ENCODE measurements at regions not wholly inside any gene's neighbourhood (a gene's known extent, or its start where the extent isn't known, plus 50 kb on each side); places are given as distances from the start of the nearest gene placed in this dataset.
A peak's percentile ranks its signal among the peaks of the same experiment; 100 is the strongest.

DNA sequence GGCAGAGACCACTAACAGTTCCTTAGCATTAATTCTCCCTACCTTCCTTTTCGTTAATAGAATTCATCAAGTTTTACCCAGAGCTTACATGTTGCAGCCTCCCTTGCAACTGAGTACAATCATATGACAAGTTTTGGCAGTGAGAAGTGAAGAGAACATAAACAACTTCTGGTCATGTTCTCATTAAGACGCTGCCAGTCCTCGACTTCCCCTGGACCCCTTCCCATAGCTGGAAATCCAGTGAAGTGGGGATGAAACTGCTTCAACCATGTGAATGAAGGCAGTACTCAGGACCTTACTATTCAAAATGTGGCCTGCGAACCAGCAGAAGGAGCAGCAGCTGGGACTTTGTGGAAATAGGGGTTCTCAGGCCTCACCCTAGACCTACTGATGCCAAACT lies 133.9 kb downstream of the SPTSSA start:
- Histone ChIP-seq H3K9me3 (ENCODE audit: severe bottlenecking) (no peaks in the 10 kb centered on the region), H3K4me3 (ENCODE audit: low read depth, low read length) (no peak overlapping the region), H3K27ac (no peak overlapping the region), H3K36me3 (no peaks in the 10 kb centered on the region), H3K27me3 (ENCODE audit: insufficient read depth, low read depth, severe bottlenecking) (no peaks in the 10 kb centered on the region)
- TF ChIP-seq, protein P1, sequence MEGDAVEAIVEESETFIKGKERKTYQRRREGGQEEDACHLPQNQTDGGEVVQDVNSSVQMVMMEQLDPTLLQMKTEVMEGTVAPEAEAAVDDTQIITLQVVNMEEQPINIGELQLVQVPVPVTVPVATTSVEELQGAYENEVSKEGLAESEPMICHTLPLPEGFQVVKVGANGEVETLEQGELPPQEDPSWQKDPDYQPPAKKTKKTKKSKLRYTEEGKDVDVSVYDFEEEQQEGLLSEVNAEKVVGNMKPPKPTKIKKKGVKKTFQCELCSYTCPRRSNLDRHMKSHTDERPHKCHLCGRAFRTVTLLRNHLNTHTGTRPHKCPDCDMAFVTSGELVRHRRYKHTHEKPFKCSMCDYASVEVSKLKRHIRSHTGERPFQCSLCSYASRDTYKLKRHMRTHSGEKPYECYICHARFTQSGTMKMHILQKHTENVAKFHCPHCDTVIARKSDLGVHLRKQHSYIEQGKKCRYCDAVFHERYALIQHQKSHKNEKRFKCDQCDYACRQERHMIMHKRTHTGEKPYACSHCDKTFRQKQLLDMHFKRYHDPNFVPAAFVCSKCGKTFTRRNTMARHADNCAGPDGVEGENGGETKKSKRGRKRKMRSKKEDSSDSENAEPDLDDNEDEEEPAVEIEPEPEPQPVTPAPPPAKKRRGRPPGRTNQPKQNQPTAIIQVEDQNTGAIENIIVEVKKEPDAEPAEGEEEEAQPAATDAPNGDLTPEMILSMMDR (IDR thresholded peaks at IDR 0.05; ENCODE audit: low read depth, low read length): no peak
- no peak for DNase-seq

- H3K27ac ChIP-seq: no peak overlapping the region
- TF ChIP-seq, protein P1 (IDR thresholded peaks at IDR 0.05; ENCODE audit: low read depth, low read length): no peak
- H3K36me3 ChIP-seq: no peaks in the 10 kb centered on the region
- H3K27me3 ChIP-seq (ENCODE audit: insufficient read depth, low read depth, severe bottlenecking): no peaks in the 10 kb centered on the region
- no peaks in the 10 kb centered on the region for H3K9me3 ChIP-seq (ENCODE audit: severe bottlenecking)
- no peak overlapping the region for H3K4me3 ChIP-seq (ENCODE audit: low read depth, low read length)
- DNase-seq: no peak
Measured at GRCh38 chr14:34325493-34325892, 136.5 kb downstream of the SPTSSA start.

DNA sequence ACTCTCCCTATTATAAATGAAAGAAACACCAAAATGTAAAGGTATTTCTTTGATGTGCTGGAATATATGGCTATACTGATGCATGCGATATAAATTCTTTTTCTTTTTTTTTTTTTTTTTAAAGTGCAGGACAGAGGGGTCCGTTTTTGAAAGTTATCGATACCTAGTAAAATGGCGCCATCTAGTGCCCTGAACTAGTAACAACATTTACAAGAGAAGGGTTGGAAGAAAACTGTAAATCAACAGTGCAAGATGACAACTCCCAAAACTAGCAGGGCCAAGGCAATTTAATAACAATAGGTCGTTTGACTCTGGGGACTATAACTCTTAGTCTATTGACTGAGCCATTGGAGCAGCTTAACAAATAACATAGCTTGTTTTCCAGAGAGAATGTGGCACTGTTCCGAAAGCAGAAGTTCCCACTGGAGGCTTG lies 137.7 kb downstream of the SPTSSA start:
- peak; percentile 29 for DNase-seq
- Histone ChIP-seq H3K9me3 (ENCODE audit: severe bottlenecking) (no peaks in the 10 kb centered on the region), H3K4me3 (ENCODE audit: low read depth, low read length) (no peak overlapping the region), H3K27ac (no peak overlapping the region), H3K36me3 (no peaks in the 10 kb centered on the region), H3K27me3 (ENCODE audit: insufficient read depth, low read depth, severe bottlenecking) (no peaks in the 10 kb centered on the region)
- TF ChIP-seq, protein P1 (IDR thresholded peaks at IDR 0.05; ENCODE audit: low read depth, low read length): peak; percentile 35; the same call in 1 of the 2 replicates

GRCh38 chr14:34322940-34323418 lies 139.1 kb downstream of the SPTSSA start:
- H3K9me3 ChIP-seq (ENCODE audit: severe bottlenecking): no peaks in the 10 kb centered on the region
- H3K36me3 ChIP-seq: no peaks in the 10 kb centered on the region
- peak; percentile 66 for DNase-seq
- TF ChIP-seq, protein P1 (IDR thresholded peaks at IDR 0.05; ENCODE audit: low read depth, low read length): peak; percentile 59
- H3K4me3 ChIP-seq (ENCODE audit: low read depth, low read length): no peak overlapping the region
- no peaks in the 10 kb centered on the region for H3K27me3 ChIP-seq (ENCODE audit: insufficient read depth, low read depth, severe bottlenecking)
- no peak overlapping the region for H3K27ac ChIP-seq

GRCh38 chr14:34319140-34319539 lies 142.9 kb downstream of the SPTSSA start:
- Histone ChIP-seq H3K36me3 (no peaks in the 10 kb centered on the region), H3K27me3 (ENCODE audit: insufficient read depth, low read depth, severe bottlenecking) (no peaks in the 10 kb centered on the region)

More at GRCh38 chr14:34319140-34319539, 142.9 kb downstream of the SPTSSA start:
- no peak overlapping the region for H3K27ac ChIP-seq
- no peak for DNase-seq
- no peak overlapping the region for H3K4me3 ChIP-seq (ENCODE audit: low read depth, low read length)
- TF ChIP-seq, protein P1 (IDR thresholded peaks at IDR 0.05; ENCODE audit: low read depth, low read length): no peak
- H3K9me3 ChIP-seq (ENCODE audit: severe bottlenecking): no peaks in the 10 kb centered on the region
